Retina (tissue), 1 donor: ENCODE measurements at regions not wholly inside any gene's neighbourhood (a gene's known extent, or its start where the extent isn't known, plus 50 kb on each side); places are given as distances from the start of the nearest gene placed in this dataset.
"Not testable (repeated sequence)": the region's sequence is repeated elsewhere in the genome, so short reads cannot be mapped to it uniquely, and the experiment has no call there.

Experiments
- DNase-seq: peaks from one replicate; pipeline ENCODE4 v3.0.0-alpha.2; 2016

DNA sequence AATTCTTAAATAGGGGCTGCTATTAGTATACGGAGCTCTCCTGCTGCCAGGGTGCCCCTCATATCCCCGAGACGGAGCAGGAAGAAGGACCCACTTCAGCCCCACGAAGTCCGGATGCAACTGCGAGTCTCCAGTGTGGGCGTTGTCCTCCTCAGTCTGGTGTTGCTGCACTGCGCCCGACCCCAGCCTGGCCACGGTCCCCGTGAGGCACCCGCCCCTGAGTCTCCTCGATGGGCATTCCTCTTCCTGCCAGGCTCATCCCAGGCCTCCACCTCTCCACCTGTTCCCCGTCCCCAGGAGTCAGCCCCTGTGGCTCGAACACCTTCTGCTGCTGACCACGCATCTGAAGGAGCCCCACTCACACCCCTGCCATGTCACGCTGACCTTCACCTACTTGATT, 68.1 kb upstream of the SFSWAP start:
- DNase-seq: no peak

GRCh38 chr12:131643631-131644452, 67.0 kb upstream of the SFSWAP start:
- no peak for DNase-seq

GRCh38 chr12:131644481-131644880, 66.4 kb upstream of the SFSWAP start:
- DNase-seq: no peak

- DNase-seq: not testable (repeated sequence)
Measured at GRCh38 chr12:131644917-131645316, 66.0 kb upstream of the SFSWAP start.

GRCh38 chr12:131645557-131645956, 65.3 kb upstream of the SFSWAP start:
- DNase-seq: not testable (repeated sequence)

DNA sequence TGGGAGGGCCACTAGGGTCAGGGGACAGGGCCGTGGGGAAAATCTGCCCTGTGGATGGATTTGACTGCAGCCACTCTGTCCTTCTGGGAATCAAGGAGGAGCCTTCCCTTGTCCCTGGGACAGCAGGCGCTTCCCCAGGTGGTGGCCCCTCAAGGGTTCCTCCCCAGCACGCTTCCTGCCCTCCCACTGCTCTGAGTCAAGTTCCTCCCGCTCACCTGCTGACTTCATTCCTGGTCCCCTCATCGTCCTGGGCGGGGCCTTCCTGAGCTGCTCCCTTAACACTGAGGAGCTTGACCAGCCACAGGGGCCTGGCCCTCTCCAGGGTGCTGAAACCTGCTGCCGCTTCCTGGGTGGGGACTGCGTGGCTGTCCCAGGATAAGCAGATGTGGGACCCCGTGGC, 64.4 kb upstream of the SFSWAP start:
- DNase-seq: not testable (repeated sequence)

- no peak for DNase-seq
Measured at GRCh38 chr12:131647667-131648066, 63.2 kb upstream of the SFSWAP start.

DNA sequence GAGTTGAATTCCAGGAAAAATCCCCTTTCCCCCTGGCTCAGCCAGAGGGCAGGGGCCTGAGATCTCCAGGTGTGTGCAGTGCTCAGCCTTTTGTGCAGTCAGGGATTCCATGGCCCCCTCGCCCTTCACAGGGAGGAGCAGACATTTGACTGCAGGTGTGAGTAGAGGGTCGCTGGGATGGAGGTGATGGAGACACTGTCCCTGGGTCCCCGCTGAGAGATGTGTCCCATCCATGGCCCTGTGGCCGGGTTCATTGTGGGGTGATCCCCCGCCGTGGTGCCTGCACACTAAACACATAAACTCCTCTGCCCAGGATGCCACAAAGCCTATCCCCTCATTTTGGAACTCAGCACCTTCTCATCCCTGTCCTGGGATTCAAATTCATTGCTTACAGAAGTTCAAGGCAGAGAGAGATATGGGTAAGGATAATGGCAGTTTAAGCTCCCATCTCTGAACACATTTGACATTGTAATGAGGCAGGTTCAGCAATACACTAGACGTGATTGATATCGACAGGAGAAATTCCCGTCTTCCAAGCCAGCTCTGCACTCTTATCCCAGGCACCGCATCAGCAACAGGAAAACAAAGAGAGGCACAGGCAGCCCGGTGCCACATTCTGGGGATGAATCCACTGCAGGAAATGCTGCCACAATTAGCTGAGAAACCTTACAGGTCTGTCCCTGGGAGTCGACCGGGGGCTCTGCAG, 55.3 kb upstream of the SFSWAP start:
- not testable (repeated sequence) for DNase-seq

DNA sequence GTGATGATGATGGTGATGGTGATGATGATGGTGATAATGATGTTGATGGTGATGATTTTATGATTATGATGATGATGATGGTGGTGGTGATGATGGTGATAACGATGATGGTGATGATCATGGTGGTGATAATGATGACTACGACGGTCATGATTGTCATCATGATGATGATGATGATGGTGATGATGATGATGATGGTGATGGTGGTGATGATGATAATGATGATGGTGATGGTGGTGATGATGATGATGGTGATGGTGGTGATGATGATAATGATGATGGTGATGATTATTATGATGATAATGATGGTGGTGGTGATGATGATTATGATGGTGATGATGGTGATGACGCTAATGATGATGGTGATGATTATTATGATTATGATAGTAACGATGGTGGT, 54.1 kb upstream of the SFSWAP start:
- not testable (repeated sequence) for DNase-seq

- not testable (repeated sequence) for DNase-seq
Measured at GRCh38 chr12:131658605-131659004, 52.3 kb upstream of the SFSWAP start.

DNA sequence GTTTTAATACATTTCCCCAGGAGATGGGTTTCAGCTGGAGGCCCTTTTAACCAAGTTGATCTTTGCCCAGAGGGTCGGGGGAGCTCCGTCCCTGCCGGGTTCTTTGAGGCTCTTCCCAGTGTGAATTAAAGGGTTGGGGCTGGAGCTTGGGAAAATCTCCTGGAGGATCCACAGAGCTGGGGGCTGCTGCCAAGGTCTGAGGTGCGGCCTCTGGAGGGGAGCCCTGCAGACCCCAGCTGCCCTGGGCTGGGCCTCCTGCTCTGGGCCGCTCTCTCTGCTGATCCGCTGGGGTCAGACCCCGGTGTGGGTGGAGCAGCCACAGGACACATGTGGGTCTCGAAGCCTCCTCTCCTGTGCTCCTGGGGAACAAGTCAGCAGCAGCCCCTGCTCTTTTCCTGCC, 51.4 kb upstream of the SFSWAP start:
- not testable (repeated sequence) for DNase-seq

GRCh38 chr12:131659976-131660375, 50.9 kb upstream of the SFSWAP start:
- DNase-seq: not testable (repeated sequence)

DNA sequence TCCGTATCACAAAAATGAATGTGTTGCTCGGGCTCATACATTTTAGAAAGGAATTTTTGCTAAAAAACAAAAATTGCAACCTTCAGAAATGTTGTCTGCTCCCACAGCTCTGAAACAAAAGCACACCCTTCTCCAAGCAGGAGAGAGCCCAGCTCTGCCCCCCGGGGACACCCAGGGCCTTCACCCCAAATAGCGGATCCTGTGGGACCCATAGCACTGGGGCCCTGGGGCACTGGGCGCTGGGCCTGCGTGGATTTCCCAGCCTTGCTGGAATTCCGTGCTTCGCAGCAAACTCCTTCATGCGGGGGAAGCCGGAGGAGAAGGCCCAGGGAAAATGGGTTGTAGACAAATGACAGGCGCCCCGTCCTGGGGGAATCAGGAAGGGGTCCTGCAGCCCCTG, 50.5 kb upstream of the SFSWAP start:
- not testable (repeated sequence) for DNase-seq
